ENCODE measurements at regions not wholly inside any gene's neighbourhood (a gene's known extent, or its start where the extent isn't known, plus 50 kb on each side); places are given as distances from the start of the nearest gene placed in this dataset.

GRCh38 chr14:40282196-40282595, 850.0 kb upstream of the FBXO33 start:
- Histone ChIP-seq H3K36me3 (no peaks in the 10 kb centered on the region), H3K27me3 (replicated peaks in 1 of 7) (no peaks in the 10 kb centered on the region), H3K4me3 (no peak overlapping the region), H3K9me3 (peaks cover 0 to 4% (median 0%) of the 10 kb centered on the region in 8 donors), H3K4me1 (no peaks in the 10 kb centered on the region), H3K27ac (no peak overlapping the region)
- TF ChIP-seq POLR2A (IDR thresholded peaks at IDR 0.05): no peak
- DNase-seq: no peak
- 83 to 95% (median 88%) methylated on average over 1 of the region's 1 CpG for WGBS, 5 donors
- intact Hi-C loops (cut with DNase I; ENCODE audit: low total_unique reads): no loop called here

GRCh38 chr14:40280652-40281051, 848.4 kb upstream of the FBXO33 start:
- 66 to 78% (median 76%) methylated on average over 4 of the region's 4 CpGs for WGBS, 5 donors
- no peak overlapping the region for H3K27ac ChIP-seq
- no peak for DNase-seq
- no peak for TF ChIP-seq CTCF (IDR thresholded peaks at IDR 0.05 in 8 of 11, conservative IDR thresholded peaks at IDR 0.05 in 3 of 11)
- H3K36me3 ChIP-seq: no peaks in the 10 kb centered on the region
- intact Hi-C loops (cut with DNase I; ENCODE audit: low total_unique reads): no loop called here
- H3K4me1 ChIP-seq: no peaks in the 10 kb centered on the region
- H3K9me3 ChIP-seq: no peaks in the 10 kb centered on the region
- H3K27me3 ChIP-seq (replicated peaks in 1 of 7): no peaks in the 10 kb centered on the region
- no peak overlapping the region for H3K4me3 ChIP-seq

DNA sequence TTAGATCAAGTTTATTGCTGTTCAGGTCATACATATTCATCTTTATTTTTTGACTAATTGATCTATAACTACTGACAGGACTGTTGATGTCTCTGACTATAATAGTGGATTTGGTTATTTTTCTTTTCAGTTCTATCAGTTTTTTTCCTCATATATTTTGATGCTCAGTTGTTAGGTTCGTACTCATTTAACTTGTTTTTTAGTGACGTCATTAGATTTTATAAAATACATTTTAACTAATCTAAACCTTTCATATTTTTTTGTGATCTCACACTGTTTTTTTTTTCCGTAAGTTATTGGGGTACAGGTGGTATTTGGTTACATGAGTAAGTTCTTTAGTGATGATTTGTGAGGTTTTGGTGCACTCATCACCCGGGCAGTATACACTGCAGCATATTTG, 841.2 kb upstream of the FBXO33 start:
- no peaks in the 10 kb centered on the region for H3K9me3 ChIP-seq
- H3K27ac ChIP-seq: no peak overlapping the region
- TF ChIP-seq POLR2A (IDR thresholded peaks at IDR 0.05): no peak
- TF ChIP-seq CTCF (IDR thresholded peaks at IDR 0.05 in 8 of 11, conservative IDR thresholded peaks at IDR 0.05 in 3 of 11): no peak
- TF ChIP-seq POLR2AphosphoS5 (IDR thresholded peaks at IDR 0.05): no peak
- no peak for DNase-seq
- intact Hi-C loops (cut with DNase I; ENCODE audit: low total_unique reads): no loop called here
- WGBS, 5 donors: 82 to 90% (median 84%) methylated on average over 4 of the region's 4 CpGs
- no peak overlapping the region for H3K4me3 ChIP-seq
- no peaks in the 10 kb centered on the region for H3K27me3 ChIP-seq (replicated peaks in 1 of 7)
- H3K4me1 ChIP-seq: no peaks in the 10 kb centered on the region
- no peaks in the 10 kb centered on the region for H3K36me3 ChIP-seq

DNA sequence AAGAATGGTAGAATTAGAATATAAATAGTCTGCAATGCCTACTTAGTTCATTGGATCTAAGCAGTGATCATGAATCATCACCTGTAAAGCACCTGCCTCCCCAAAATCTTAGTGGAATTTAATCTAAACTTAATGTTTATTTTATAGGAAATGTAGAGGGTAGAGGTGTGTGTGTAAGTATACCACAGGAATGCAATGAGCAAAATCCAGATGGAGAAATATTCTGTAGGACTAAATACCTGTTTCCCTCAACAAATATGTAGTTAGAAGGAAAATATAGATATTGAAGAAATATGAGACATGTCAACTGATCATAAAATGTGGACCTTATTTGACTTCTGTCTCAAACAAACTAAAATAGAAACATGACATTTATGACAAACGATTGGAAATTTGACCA, 839.2 kb upstream of the FBXO33 start:
- no peaks in the 10 kb centered on the region for H3K9me3 ChIP-seq
- H3K4me3 ChIP-seq: no peak overlapping the region
- no peaks in the 10 kb centered on the region for H3K4me1 ChIP-seq
- no peak overlapping the region for H3K27ac ChIP-seq
- intact Hi-C loops (cut with DNase I; ENCODE audit: low total_unique reads): no loop called here
- WGBS, 5 donors: 73 to 90% (median 84%) methylated on average over 1 of the region's 1 CpG
- no peaks in the 10 kb centered on the region for H3K27me3 ChIP-seq (replicated peaks in 1 of 7)
- no peak for DNase-seq
- TF ChIP-seq CTCF (IDR thresholded peaks at IDR 0.05 in 8 of 11, conservative IDR thresholded peaks at IDR 0.05 in 3 of 11) (no peak), POLR2A (IDR thresholded peaks at IDR 0.05) (no peak), POLR2AphosphoS5 (IDR thresholded peaks at IDR 0.05) (no peak)
- no peaks in the 10 kb centered on the region for H3K36me3 ChIP-seq

DNA sequence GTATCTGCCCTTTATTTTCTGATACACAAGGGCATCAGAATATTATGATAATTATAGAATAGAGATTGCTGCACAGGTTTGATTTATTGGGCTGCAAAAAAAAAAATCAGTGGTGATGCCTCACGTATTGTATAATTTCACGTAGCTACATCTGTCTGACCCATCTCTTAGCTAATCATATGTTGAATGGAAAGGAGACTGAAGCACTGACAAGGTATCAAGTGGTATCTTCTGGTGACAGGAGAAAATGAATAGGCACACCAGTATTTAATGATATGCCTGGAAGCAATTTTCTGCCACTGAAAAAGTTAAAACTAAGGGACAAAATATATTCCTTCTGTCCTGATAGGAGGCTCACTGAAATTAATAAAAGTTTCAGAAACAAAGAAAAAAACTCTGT, 837.2 kb upstream of the FBXO33 start:
- Histone ChIP-seq H3K4me1 (no peaks in the 10 kb centered on the region), H3K9me3 (no peaks in the 10 kb centered on the region), H3K27me3 (replicated peaks in 1 of 7) (no peaks in the 10 kb centered on the region), H3K27ac (no peak overlapping the region), H3K36me3 (no peaks in the 10 kb centered on the region), H3K4me3 (no peak overlapping the region)
- intact Hi-C loops (cut with DNase I; ENCODE audit: low total_unique reads): no loop called here
- no peak for DNase-seq
- 67 to 93% (median 81%) methylated on average over 2 of the region's 2 CpGs for WGBS, 5 donors
- TF ChIP-seq POLR2A (IDR thresholded peaks at IDR 0.05) (no peak), CTCF (IDR thresholded peaks at IDR 0.05 in 8 of 11, conservative IDR thresholded peaks at IDR 0.05 in 3 of 11) (no peak), POLR2AphosphoS5 (IDR thresholded peaks at IDR 0.05) (no peak)
